ENCODE measurements at regions not wholly inside any gene's neighbourhood (a gene's known extent, or its start where the extent isn't known, plus 50 kb on each side); places are given as distances from the start of the nearest gene placed in this dataset.

GRCh38 chr2:2941205-2941604 is 436.4 kb downstream of the EIPR1 start:
- Mint-ChIP-seq H3K9me3 (ENCODE audit: insufficient read depth) (peaks cover 13% of the 10 kb centered on the region), H3K4me3 (no peak overlapping the region), H3K27me3 (no peaks in the 10 kb centered on the region), H3K27ac (no peak overlapping the region), H3K4me1 (no peaks in the 10 kb centered on the region)
- POLR2A ChIA-PET, result no interaction called here
- H3K36me3 ChIP-seq (replicated peaks in 1 of 2; ENCODE audit: control extremely low read depth in 1 of 2, control insufficient read depth in 1 of 2, extremely low read depth in 1 of 2, insufficient read depth in 2 of 2, low read length in 1 of 2), result no peaks in the 10 kb centered on the region
- H3K4me2 ChIP-seq (replicated peaks; ENCODE audit: low read depth, low read length, poor library complexity, severe bottlenecking), result no peak overlapping the region
- no peaks in the 10 kb centered on the region for H3K79me2 ChIP-seq (ENCODE audit: control insufficient read depth, insufficient read depth, low read length)
- H2AFZ ChIP-seq (ENCODE audit: insufficient read depth, low read depth, low read length, poor library complexity, severe bottlenecking), result no peak overlapping the region
- DNase-seq, result no peak
- WGBS (ENCODE audit: insufficient coverage), result 80% methylated on average over 15 of the region's 15 CpGs
- intact Hi-C loops (cut with micrococcal nuclease), result no loop called here
- no peak for ATAC-seq (ENCODE audit: low read depth)
- peaks cover 0 to 35% (median 0%) of the 10 kb centered on the region in 3 donors for H3K9me3 ChIP-seq (ENCODE audit: control extremely low read depth in 1 of 3, control insufficient read depth in 2 of 3, insufficient read depth in 1 of 3, low read length in 2 of 3)
- TF ChIP-seq EZH2 (IDR thresholded peaks at IDR 0.05; ENCODE audit: borderline replicate concordance, insufficient read depth, low read depth, low read length, poor library complexity, severe bottlenecking) (no peak), CTCF (IDR thresholded peaks at IDR 0.05) (no peak)
- H3K4me1 ChIP-seq (ENCODE audit: control insufficient read depth in 2 of 2, insufficient read depth in 2 of 2, low read length in 2 of 2), result no peaks in the 10 kb centered on the region
- CTCF ChIA-PET, result no interaction called here
- H3K27me3 ChIP-seq (replicated peaks in 1 of 4; ENCODE audit: control extremely low read depth in 1 of 4, control insufficient read depth in 3 of 4, insufficient read depth in 4 of 4, low read length in 3 of 4), result no peaks in the 10 kb centered on the region
- H3K9ac ChIP-seq (ENCODE audit: low read length), result no peak overlapping the region
- H3K27ac ChIP-seq (ENCODE audit: low read length in 2 of 2), result no peak overlapping the region
- H3K4me3 ChIP-seq (ENCODE audit: control extremely low read depth in 1 of 5, extremely low read depth in 1 of 5, insufficient read depth in 1 of 5, low read depth in 2 of 5, low read length in 4 of 5), result no peak overlapping the region
- H4K20me1 ChIP-seq (ENCODE audit: control insufficient read depth, insufficient read depth, low read length, poor library complexity, severe bottlenecking), result no peaks in the 10 kb centered on the region

GRCh38 chr2:2940702-2941101 is 436.9 kb downstream of the EIPR1 start:
- no peaks in the 10 kb centered on the region for H3K27me3 ChIP-seq (replicated peaks in 1 of 4; ENCODE audit: control extremely low read depth in 1 of 4, control insufficient read depth in 3 of 4, insufficient read depth in 4 of 4, low read length in 3 of 4)
- intact Hi-C loops (cut with micrococcal nuclease), result no loop called here
- no peak for TF ChIP-seq CTCF (IDR thresholded peaks at IDR 0.05)
- no peak for TF ChIP-seq EZH2 (IDR thresholded peaks at IDR 0.05; ENCODE audit: borderline replicate concordance, insufficient read depth, low read depth, low read length, poor library complexity, severe bottlenecking)
- H3K4me3 Mint-ChIP-seq, result no peak overlapping the region
- no peak overlapping the region for H3K4me3 ChIP-seq (ENCODE audit: control extremely low read depth in 1 of 5, extremely low read depth in 1 of 5, insufficient read depth in 1 of 5, low read depth in 2 of 5, low read length in 4 of 5)
- no peak for DNase-seq
- CTCF ChIA-PET, result no interaction called here
- no peak for ATAC-seq (ENCODE audit: low read depth)
- H2AFZ ChIP-seq (ENCODE audit: insufficient read depth, low read depth, low read length, poor library complexity, severe bottlenecking), result no peak overlapping the region
- H3K9me3 ChIP-seq (ENCODE audit: control extremely low read depth in 1 of 3, control insufficient read depth in 2 of 3, insufficient read depth in 1 of 3, low read length in 2 of 3), result peaks cover 0 to 40% (median 0%) of the 10 kb centered on the region in 3 donors
- no peaks in the 10 kb centered on the region for H3K79me2 ChIP-seq (ENCODE audit: control insufficient read depth, insufficient read depth, low read length)
- H3K4me1 Mint-ChIP-seq, result no peaks in the 10 kb centered on the region
- POLR2A ChIA-PET, result no interaction called here
- no peaks in the 10 kb centered on the region for H4K20me1 ChIP-seq (ENCODE audit: control insufficient read depth, insufficient read depth, low read length, poor library complexity, severe bottlenecking)
- no peak overlapping the region for H3K27ac Mint-ChIP-seq
- H3K9ac ChIP-seq (ENCODE audit: low read length), result no peak overlapping the region
- 97% methylated on average over 6 of the region's 9 CpGs for WGBS (ENCODE audit: insufficient coverage)
- H3K27ac ChIP-seq (ENCODE audit: low read length in 2 of 2), result no peak overlapping the region
- no peaks in the 10 kb centered on the region for H3K36me3 ChIP-seq (replicated peaks in 1 of 2; ENCODE audit: control extremely low read depth in 1 of 2, control insufficient read depth in 1 of 2, extremely low read depth in 1 of 2, insufficient read depth in 2 of 2, low read length in 1 of 2)
- peaks cover 13% of the 10 kb centered on the region for H3K9me3 Mint-ChIP-seq (ENCODE audit: insufficient read depth)
- no peaks in the 10 kb centered on the region for H3K4me1 ChIP-seq (ENCODE audit: control insufficient read depth in 2 of 2, insufficient read depth in 2 of 2, low read length in 2 of 2)
- no peaks in the 10 kb centered on the region for H3K27me3 Mint-ChIP-seq
- H3K4me2 ChIP-seq (replicated peaks; ENCODE audit: low read depth, low read length, poor library complexity, severe bottlenecking), result no peak overlapping the region
